CD14-positive monocyte (primary cell): ENCODE measurements at regions not wholly inside any gene's neighbourhood (a gene's known extent, or its start where the extent isn't known, plus 50 kb on each side); places are given as distances from the start of the nearest gene placed in this dataset.

Source experiments
- DNase-seq, 3 donors: peaks; one replicate each; pipeline ENCODE4 v3.0.0-alpha.2; 2011 to 2022
- H2AFZ ChIP-seq: 2 replicates; pipeline ENCODE4 v1.6.0; 2012; ENCODE audit warnings: mild to moderate bottlenecking, low read depth, low read length, inconsistent platforms; ENCODE audit not compliant: insufficient read depth, poor library complexity, severe bottlenecking
- H3K27ac ChIP-seq, 2 donors: 1 replicate in 1 of 2; 2 replicates in 1 of 2; pipeline ENCODE4 v1.5.1; 2012 to 2013; ENCODE audit warnings: low read length in 2 of 2, control low read depth in 1 of 2, inconsistent platforms in 1 of 2, low read depth in 1 of 2, mild to moderate bottlenecking in 1 of 2
- H3K27me3 ChIP-seq, 2 donors: one replicate each; pipeline versions ENCODE4 v1.6.0 to v1.6.1; 2011 to 2013; ENCODE audit warnings: low read length in 2 of 2; ENCODE audit not compliant: control insufficient read depth in 2 of 2, insufficient read depth in 2 of 2
- H3K36me3 ChIP-seq, 2 donors: replicated peaks in 1 of 2; 1 replicate in 1 of 2; 2 replicates in 1 of 2; pipeline versions ENCODE4 v1.5.1 to v1.6.1; 2012 to 2013; ENCODE audit warnings: low read length in 2 of 2, control low read depth in 1 of 2, inconsistent platforms in 1 of 2, mild to moderate bottlenecking in 1 of 2; ENCODE audit not compliant: insufficient read depth in 2 of 2, control insufficient read depth in 1 of 2
- H3K4me1 ChIP-seq, 2 donors: 1 replicate in 1 of 2; 2 replicates in 1 of 2; pipeline versions ENCODE4 v1.5.1 to v1.6.1; 2012 to 2013; ENCODE audit warnings: low read length in 2 of 2, control low read depth in 1 of 2, inconsistent platforms in 1 of 2, mild to moderate bottlenecking in 1 of 2, moderate library complexity in 1 of 2; ENCODE audit not compliant: insufficient read depth in 2 of 2, control insufficient read depth in 1 of 2
- H3K4me2 ChIP-seq: replicated peaks from 2 replicates; pipeline ENCODE3; 2012; ENCODE audit warnings: low read length, moderate library complexity, mild to moderate bottlenecking; ENCODE audit not compliant: poor library complexity, severe bottlenecking; ENCODE audit errors: extremely low read depth
- H3K4me3 ChIP-seq, 3 experiments: fragments of 200-600 bp in 1 of 3; sonication (generic) in 1 of 3; replicated peaks in 1 of 3; 1 replicate in 2 of 3; 2 replicates in 1 of 3; pipeline ENCODE4 v1.5.1; 2011 to 2013; ENCODE audit warnings: low read length in 3 of 3, mild to moderate bottlenecking in 3 of 3, control low read depth in 2 of 3, low read depth in 2 of 3, inconsistent platforms in 1 of 3, moderate library complexity in 1 of 3
- H3K79me2 ChIP-seq: 2 replicates; pipeline ENCODE4 v1.6.0; 2012; ENCODE audit warnings: mild to moderate bottlenecking, control low read depth, inconsistent platforms, low read length, moderate library complexity; ENCODE audit not compliant: insufficient read depth
- H3K9ac ChIP-seq: 2 replicates; pipeline ENCODE4 v1.6.0; 2017; ENCODE audit warnings: low read length, mild to moderate bottlenecking; ENCODE audit not compliant: insufficient read depth, poor library complexity, severe bottlenecking
- H3K9me3 ChIP-seq, 2 donors: replicated peaks in 1 of 2; 1 replicate in 1 of 2; 2 replicates in 1 of 2; pipeline versions ENCODE4 v1.5.1 to v1.6.1; 2012 to 2013; ENCODE audit warnings: low read length in 2 of 2, control low read depth in 1 of 2; ENCODE audit not compliant: control insufficient read depth in 1 of 2, insufficient read depth in 1 of 2
- H4K20me1 ChIP-seq: 2 replicates; pipeline ENCODE4 v1.6.0; 2012; ENCODE audit warnings: mild to moderate bottlenecking, low read length, control low read depth, moderate library complexity; ENCODE audit not compliant: insufficient read depth
- H3K27ac Mint-ChIP-seq, 7 donors: one replicate each; pipeline ENCODE4 v1.8.0; 2020; ENCODE audit warnings: mild to moderate bottlenecking in 7 of 7, mixed read lengths in 7 of 7, moderate library complexity in 6 of 7, inconsistent platforms in 2 of 7
- H3K27me3 Mint-ChIP-seq, 3 donors: one replicate each; pipeline ENCODE4 v1.8.0; 2021 to 2022; ENCODE audit warnings: low read depth in 3 of 3, mild to moderate bottlenecking in 3 of 3, mixed read lengths in 3 of 3, moderate library complexity in 3 of 3, inconsistent platforms in 1 of 3
- H3K36me3 Mint-ChIP-seq, 2 donors: one replicate each; pipeline ENCODE4 v1.8.0; 2020; ENCODE audit warnings: mixed read lengths in 2 of 2, inconsistent platforms in 1 of 2, mild to moderate bottlenecking in 1 of 2
- H3K4me1 Mint-ChIP-seq: one replicate; pipeline ENCODE4 v1.8.0; 2020; ENCODE audit warnings: mild to moderate bottlenecking, mixed read lengths
- H3K4me3 Mint-ChIP-seq, 2 donors: one replicate each; pipeline ENCODE4 v1.8.0; 2020; ENCODE audit warnings: mild to moderate bottlenecking in 2 of 2, mixed read lengths in 2 of 2, moderate library complexity in 1 of 2
- H3K9me3 Mint-ChIP-seq, 7 donors: one replicate each; pipeline ENCODE4 v1.8.0; 2020 to 2022; ENCODE audit warnings: mixed read lengths in 7 of 7, mild to moderate bottlenecking in 6 of 7, moderate library complexity in 6 of 7, inconsistent platforms in 2 of 7
- CTCF ChIP-seq: fragments of 200-600 bp; IDR thresholded peaks from one replicate; pipeline ENCODE4 v1.8.0; 2022; ENCODE audit warnings: antibody characterized with exemption, mild to moderate bottlenecking
- WGBS: methylation state at CpG from one replicate; pipeline ENCODE4 v1.1.5; 2013; ENCODE audit warnings: missing lambda C conversion rate; ENCODE audit not compliant: insufficient coverage; 5-methylcytosine and 5-hydroxymethylcytosine counted together
- intact Hi-C, 2 donors: fragments of 100-400 bp; cut with micrococcal nuclease; formaldehyde crosslinking; loops; one replicate each; pipeline versions ENCODE4 v1.15.0 to v1.15.1; 2023

DNA sequence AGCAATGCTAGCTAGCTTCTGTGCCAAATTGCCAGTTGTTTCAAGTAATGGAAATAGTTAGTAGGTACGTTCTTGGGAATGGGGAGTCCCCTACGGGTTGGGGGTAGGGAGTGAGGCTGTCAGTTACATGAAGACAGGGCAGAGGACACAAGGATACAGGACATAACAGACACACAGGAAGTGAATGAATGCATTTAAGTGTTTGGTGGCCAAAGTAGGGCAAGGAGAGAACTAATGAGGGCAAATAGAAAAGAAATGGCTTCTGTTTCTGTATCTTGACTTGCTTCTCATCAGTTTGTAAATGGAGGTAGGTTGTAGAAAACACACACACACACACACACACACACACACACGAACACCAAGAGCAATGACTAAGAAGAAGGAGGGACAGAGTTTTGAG lies 142.2 kb downstream of the S1PR1 start:
- H3K36me3 Mint-ChIP-seq = no peaks in the 10 kb centered on the region
- no peak for DNase-seq
- WGBS = no CpG with 5 or more reads among the region's 3 CpGs
- no peaks in the 10 kb centered on the region for H3K4me1 ChIP-seq
- no peaks in the 10 kb centered on the region for H3K36me3 ChIP-seq
- no peaks in the 10 kb centered on the region for H4K20me1 ChIP-seq
- no peak for TF ChIP-seq CTCF
- no peak overlapping the region for H3K4me2 ChIP-seq
- H2AFZ ChIP-seq = no peak overlapping the region
- intact Hi-C loops = no loop called here
- no peak overlapping the region for H3K4me3 Mint-ChIP-seq
- H3K27ac Mint-ChIP-seq = no peak overlapping the region
- H3K27me3 Mint-ChIP-seq = peaks cover 0 to 2% (median 1%) of the 10 kb centered on the region in 3 donors
- H3K4me3 ChIP-seq = no peak overlapping the region
- no peaks in the 10 kb centered on the region for H3K79me2 ChIP-seq
- H3K9ac ChIP-seq = no peak overlapping the region
- no peak overlapping the region for H3K27ac ChIP-seq
- H3K9me3 ChIP-seq = no peaks in the 10 kb centered on the region
- no peaks in the 10 kb centered on the region for H3K27me3 ChIP-seq
- H3K4me1 Mint-ChIP-seq = no peaks in the 10 kb centered on the region
- H3K9me3 Mint-ChIP-seq = peaks cover 0 to 4% (median 0%) of the 10 kb centered on the region in 7 donors

GRCh38 chr1:101379950-101380349 lies 143.1 kb downstream of the S1PR1 start:
- H3K79me2 ChIP-seq = no peaks in the 10 kb centered on the region
- no peaks in the 10 kb centered on the region for H3K9me3 ChIP-seq
- no peaks in the 10 kb centered on the region for H3K4me1 ChIP-seq
- no peak overlapping the region for H3K9ac ChIP-seq
- intact Hi-C loops = no loop called here
- no peaks in the 10 kb centered on the region for H3K27me3 ChIP-seq
- no peak for TF ChIP-seq CTCF
- H3K4me3 ChIP-seq = no peak overlapping the region
- Mint-ChIP-seq H3K36me3 (no peaks in the 10 kb centered on the region), H3K27me3 (peaks cover 0 to 2% (median 1%) of the 10 kb centered on the region in 3 donors), H3K4me1 (no peaks in the 10 kb centered on the region), H3K9me3 (peaks cover 0 to 7% (median 0%) of the 10 kb centered on the region in 7 donors), H3K4me3 (no peak overlapping the region), H3K27ac (no peak overlapping the region)
- WGBS = no CpG with 5 or more reads among the region's 2 CpGs
- H3K36me3 ChIP-seq = no peaks in the 10 kb centered on the region
- H3K4me2 ChIP-seq = no peak overlapping the region
- H2AFZ ChIP-seq = no peak overlapping the region
- no peak for DNase-seq
- H4K20me1 ChIP-seq = no peaks in the 10 kb centered on the region
- no peak overlapping the region for H3K27ac ChIP-seq
